Stomach (tissue), 8 donors: ENCODE measurements at regions not wholly inside any gene's neighbourhood (a gene's known extent, or its start where the extent isn't known, plus 50 kb on each side); places are given as distances from the start of the nearest gene placed in this dataset.
A peak's percentile ranks its signal among the peaks of the same experiment; 100 is the strongest.

Source experiments
- DNase-seq, 2 donors: peaks; one replicate each; pipeline versions ENCODE4 v3.0.0 to v3.0.0-alpha.2; 2013 to 2019
- H3K27ac ChIP-seq, 5 donors: fragments of 200-600 bp in 4 of 5; sonication (generic) in 4 of 5; one replicate each; pipeline ENCODE4 v1.5.1; 2013 to 2019; ENCODE audit warnings: mild to moderate bottlenecking in 1 of 5, moderate library complexity in 1 of 5
- H3K27me3 ChIP-seq, 3 donors: fragments of 200-600 bp; sonication (generic); one replicate each; pipeline ENCODE4 v1.5.1; 2017 to 2019; ENCODE audit warnings: mixed run types in 1 of 3
- H3K36me3 ChIP-seq, 4 donors: fragments of 200-600 bp; sonication (generic); 1 replicate in 3 of 4; 2 replicates in 1 of 4; pipeline ENCODE4 v1.5.1; 2016 to 2019
- H3K4me1 ChIP-seq, 4 donors: fragments of 200-600 bp; sonication (generic); one replicate each; pipeline ENCODE4 v1.5.1; 2016 to 2019
- H3K4me3 ChIP-seq, 4 donors: fragments of 200-600 bp; sonication (generic) in 3 of 4; one replicate each; pipeline ENCODE4 v1.5.1; 2016 to 2019; ENCODE audit warnings: mild to moderate bottlenecking in 1 of 4
- H3K9me3 ChIP-seq, 4 donors: fragments of 200-600 bp; sonication (generic); one replicate each; pipeline ENCODE4 v1.5.1; 2016 to 2019
- EP300 ChIP-seq: sonication (generic); formaldehyde crosslinking; IDR thresholded peaks from one replicate; pipeline ENCODE4 v1.6.1; 2017; ENCODE audit warnings: antibody characterized with exemption
- POLR2A ChIP-seq, 4 donors: fragments of 450-650 bp; IDR thresholded peaks; one replicate each; pipeline ENCODE4 v1.6.1; 2016; ENCODE audit warnings: antibody characterized with exemption in 4 of 4, control low read depth in 2 of 4, mild to moderate bottlenecking in 1 of 4, moderate library complexity in 1 of 4
- POLR2AphosphoS5 ChIP-seq, 3 donors: sonication (generic); formaldehyde crosslinking; IDR thresholded peaks; one replicate each; pipeline ENCODE4 v1.6.1; 2016; ENCODE audit warnings: antibody characterized with exemption in 3 of 3
- WGBS, 5 donors: extraction: QIAGEN DNeasy Blood & Tissue Kit in 3 of 5; methylation state at CpG; one replicate each; pipeline versions ENCODE4 v1.1.5 to v1.1.7; 2013 to 2018; 5-methylcytosine and 5-hydroxymethylcytosine counted together
- intact Hi-C: fragments of 100-400 bp; cut with DNase I; formaldehyde crosslinking; loops from one replicate; pipeline ENCODE4 v1.15.1; 2023; ENCODE audit warnings: low total_unique reads
- TF ChIP-seq, protein P1 (sequence below), 7 experiments: fragments of 450-650 bp in 4 of 7; fragments of 200-600 bp in 3 of 7; sonication (generic) in 3 of 7; IDR thresholded peaks; one replicate each; pipeline ENCODE4 v1.5.1; 2016 to 2019; ENCODE audit warnings: antibody characterized with exemption in 7 of 7, control low read depth in 2 of 7, mild to moderate bottlenecking in 1 of 7
- donor health status: healthy with polysubstance abuse.
- donor health status: Bipolar disorder and iron deficiency.
- donor health status: healthy.

DNA sequence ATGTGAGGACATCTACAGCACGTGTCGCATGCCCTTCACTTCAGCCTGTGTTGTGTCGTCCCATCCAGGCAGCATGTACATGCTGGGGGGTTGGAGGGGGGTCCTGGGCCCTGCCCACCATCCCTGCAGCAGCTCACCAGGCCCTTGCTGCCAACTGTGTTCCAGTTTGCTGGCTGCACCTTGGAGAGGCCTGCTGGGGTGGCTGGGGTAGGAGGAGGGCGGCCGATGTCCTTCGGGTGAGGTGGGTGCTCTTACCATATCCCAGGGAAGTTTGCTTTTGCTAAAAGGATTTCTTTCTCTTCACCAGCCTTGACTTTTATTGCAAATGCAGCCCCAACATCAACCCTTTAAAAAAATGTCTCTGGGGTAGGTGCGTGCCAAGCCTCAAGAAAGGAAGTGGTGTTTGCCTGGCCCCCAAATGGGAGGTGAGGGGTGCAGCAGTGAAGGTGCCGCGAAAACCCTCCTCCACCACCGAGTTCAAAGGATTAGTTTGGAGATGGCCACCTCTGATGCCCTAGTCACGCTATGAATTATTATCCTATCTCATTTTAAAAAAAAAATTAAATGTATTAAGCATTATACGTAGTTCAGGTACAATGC lies 165.8 kb upstream of the KLF6 start:
- TF ChIP-seq POLR2A (IDR thresholded peaks at IDR 0.05) (no peak), POLR2AphosphoS5 (IDR thresholded peaks at IDR 0.05) (no peak), EP300 (no peak)
- TF ChIP-seq, protein P1, sequence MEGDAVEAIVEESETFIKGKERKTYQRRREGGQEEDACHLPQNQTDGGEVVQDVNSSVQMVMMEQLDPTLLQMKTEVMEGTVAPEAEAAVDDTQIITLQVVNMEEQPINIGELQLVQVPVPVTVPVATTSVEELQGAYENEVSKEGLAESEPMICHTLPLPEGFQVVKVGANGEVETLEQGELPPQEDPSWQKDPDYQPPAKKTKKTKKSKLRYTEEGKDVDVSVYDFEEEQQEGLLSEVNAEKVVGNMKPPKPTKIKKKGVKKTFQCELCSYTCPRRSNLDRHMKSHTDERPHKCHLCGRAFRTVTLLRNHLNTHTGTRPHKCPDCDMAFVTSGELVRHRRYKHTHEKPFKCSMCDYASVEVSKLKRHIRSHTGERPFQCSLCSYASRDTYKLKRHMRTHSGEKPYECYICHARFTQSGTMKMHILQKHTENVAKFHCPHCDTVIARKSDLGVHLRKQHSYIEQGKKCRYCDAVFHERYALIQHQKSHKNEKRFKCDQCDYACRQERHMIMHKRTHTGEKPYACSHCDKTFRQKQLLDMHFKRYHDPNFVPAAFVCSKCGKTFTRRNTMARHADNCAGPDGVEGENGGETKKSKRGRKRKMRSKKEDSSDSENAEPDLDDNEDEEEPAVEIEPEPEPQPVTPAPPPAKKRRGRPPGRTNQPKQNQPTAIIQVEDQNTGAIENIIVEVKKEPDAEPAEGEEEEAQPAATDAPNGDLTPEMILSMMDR (IDR thresholded peaks at IDR 0.05), result no peak
- H3K4me1 ChIP-seq, result peaks cover 0 to 13% (median 7%) of the 10 kb centered on the region in 4 donors
- no peaks in the 10 kb centered on the region for H3K9me3 ChIP-seq
- DNase-seq, result no peak
- no peak overlapping the region for H3K27ac ChIP-seq
- no peaks in the 10 kb centered on the region for H3K27me3 ChIP-seq
- no peaks in the 10 kb centered on the region for H3K36me3 ChIP-seq
- intact Hi-C loops, result no loop called here
- H3K4me3 ChIP-seq, result no peak overlapping the region
- 77 to 93% (median 90%) methylated on average over 12 of the region's 12 CpGs for WGBS, 5 donors

DNA sequence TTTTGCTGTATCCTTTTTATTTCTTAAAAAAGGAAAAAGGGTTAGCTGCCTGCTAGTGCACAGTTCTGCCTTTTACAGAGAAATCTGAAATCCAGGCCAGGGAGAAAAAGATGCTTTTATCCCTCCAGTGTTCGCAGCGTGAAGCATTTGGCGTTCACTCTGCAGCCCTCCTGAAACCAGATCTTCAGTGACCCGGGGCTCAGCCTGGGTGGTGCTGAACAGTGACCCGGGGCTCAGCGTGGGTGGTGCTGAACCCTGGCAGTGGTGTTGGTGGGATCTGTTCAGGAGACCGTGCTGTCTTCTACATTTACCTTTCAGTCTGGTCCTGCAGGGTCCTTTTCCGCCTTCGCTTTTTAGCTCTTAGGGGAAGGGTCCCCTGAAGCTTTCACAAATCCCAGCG lies 164.7 kb upstream of the KLF6 start:
- Histone ChIP-seq H3K9me3 (no peaks in the 10 kb centered on the region), H3K27me3 (no peaks in the 10 kb centered on the region), H3K36me3 (no peaks in the 10 kb centered on the region), H3K4me1 (peaks cover 0 to 18% (median 12%) of the 10 kb centered on the region in 4 donors), H3K4me3 (no peak overlapping the region), H3K27ac (no peak overlapping the region)
- DNase-seq, result no peak
- intact Hi-C loops, result no loop called here
- TF ChIP-seq POLR2A (IDR thresholded peaks at IDR 0.05), result no peak
- TF ChIP-seq, protein P1 (IDR thresholded peaks at IDR 0.05), result no peak
- TF ChIP-seq EP300, result no peak
- TF ChIP-seq POLR2AphosphoS5 (IDR thresholded peaks at IDR 0.05), result no peak
- WGBS, 5 donors, result 78 to 86% (median 82%) methylated on average over 10 of the region's 10 CpGs

DNA sequence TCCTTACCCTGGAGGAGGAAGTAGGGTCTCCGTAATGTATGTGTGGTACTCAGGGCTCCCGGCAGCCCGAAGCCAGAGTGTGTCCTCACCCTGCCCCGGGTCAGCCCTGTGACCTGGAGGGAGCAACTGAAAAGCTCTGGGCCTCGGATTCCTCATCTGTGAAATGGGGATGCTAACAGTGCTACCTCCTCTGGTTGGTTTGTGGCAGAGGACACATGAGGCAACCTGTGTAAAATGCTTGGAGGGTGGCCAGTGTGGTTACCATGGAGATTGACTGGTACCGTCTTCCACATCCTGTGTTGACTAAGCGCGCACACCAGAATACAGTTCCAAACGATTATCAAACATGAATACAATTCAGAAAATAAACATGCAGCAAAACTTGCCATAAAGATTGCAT lies 163.8 kb upstream of the KLF6 start:
- Histone ChIP-seq H3K4me3 (no peak overlapping the region), H3K4me1 (peaks cover 0 to 18% (median 12%) of the 10 kb centered on the region in 4 donors), H3K27me3 (no peaks in the 10 kb centered on the region), H3K27ac (peak overlapping the region in 1 of 5 donors; percentile 40), H3K9me3 (no peaks in the 10 kb centered on the region), H3K36me3 (no peaks in the 10 kb centered on the region)
- WGBS, 5 donors, result 65 to 75% (median 70%) methylated on average over 9 of the region's 9 CpGs
- DNase-seq, result peak; percentile 54 to 76
- intact Hi-C loops, result no loop called here
- TF ChIP-seq POLR2AphosphoS5 (IDR thresholded peaks at IDR 0.05), result no peak
- TF ChIP-seq EP300, result no peak
- TF ChIP-seq, protein P1 (IDR thresholded peaks at IDR 0.05), result no peak
- TF ChIP-seq POLR2A (IDR thresholded peaks at IDR 0.05), result no peak

DNA sequence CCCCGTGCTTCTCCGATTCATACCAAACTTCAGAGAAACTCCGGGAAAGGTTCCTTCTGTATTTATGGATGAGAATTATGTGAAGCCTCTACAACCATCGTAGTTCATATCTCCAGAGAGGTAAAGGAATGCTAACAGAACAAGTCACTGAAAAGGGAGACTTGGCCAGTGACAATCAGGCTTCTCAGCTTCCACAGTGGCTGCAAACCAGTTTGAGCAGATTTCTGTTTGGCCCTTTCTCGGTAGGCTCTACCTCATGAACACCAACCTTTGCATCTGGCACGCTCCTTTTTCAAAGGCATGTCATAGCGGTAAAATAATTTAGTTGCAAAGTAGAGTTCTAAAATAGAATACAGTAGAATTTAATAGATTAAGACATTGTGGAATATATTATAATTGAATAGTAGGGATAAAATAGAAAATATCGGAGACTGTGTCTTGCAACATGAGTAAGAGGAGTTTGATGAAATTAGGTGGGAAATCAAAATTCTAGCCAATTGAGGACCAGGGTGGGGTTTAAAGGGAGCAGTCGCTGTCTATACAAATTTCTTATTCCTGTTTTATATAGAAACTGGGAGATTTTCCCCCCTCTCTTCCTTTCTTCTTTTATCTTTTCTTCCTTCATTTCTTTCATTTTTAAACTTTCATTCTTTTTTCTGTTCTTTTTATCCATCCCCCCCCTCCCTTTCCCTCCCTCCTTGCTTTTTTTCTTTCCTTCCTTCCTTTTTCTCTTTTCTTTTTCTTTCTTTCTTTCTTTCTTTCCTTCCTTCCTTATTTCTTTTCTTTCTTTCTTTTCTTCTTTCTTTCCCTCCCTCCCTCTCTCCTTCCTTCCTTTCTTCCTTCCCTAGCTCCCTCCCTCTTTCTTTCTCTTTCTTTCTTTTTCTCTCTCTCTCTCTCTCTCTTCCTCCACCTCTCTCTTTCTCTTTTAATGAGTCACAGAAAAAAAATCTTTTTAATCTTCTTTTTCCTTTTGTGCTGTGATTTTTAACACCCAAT lies 161.5 kb upstream of the KLF6 start:
- TF ChIP-seq, protein P1 (IDR thresholded peaks at IDR 0.05), result no peak
- TF ChIP-seq POLR2AphosphoS5 (IDR thresholded peaks at IDR 0.05), result no peak
- TF ChIP-seq POLR2A (IDR thresholded peaks at IDR 0.05), result no peak
- TF ChIP-seq EP300, result no peak
- WGBS, 5 donors, result 44 to 53% (median 50%) methylated on average over 9 of the region's 9 CpGs
- Histone ChIP-seq H3K36me3 (no peaks in the 10 kb centered on the region), H3K27me3 (no peaks in the 10 kb centered on the region), H3K4me3 (no peak overlapping the region), H3K4me1 (peaks cover 0 to 18% (median 12%) of the 10 kb centered on the region in 4 donors), H3K9me3 (no peaks in the 10 kb centered on the region), H3K27ac (peak overlapping the region in 4 of 5 donors; percentile 34 to 58 (median 52))
- intact Hi-C loops, result no loop called here
- peak in 1 of 2 donors; percentile 58 for DNase-seq
